ENCODE measurements at regions not wholly inside any gene's neighbourhood (a gene's known extent, or its start where the extent isn't known, plus 50 kb on each side); places are given as distances from the start of the nearest gene placed in this dataset.

- no peak for DNase-seq (ENCODE audit: extremely low read depth, low read depth, low spot score)
Measured at GRCh38 chr5:133696782-133697507, 84.6 kb upstream of the FSTL4 start.

DNA sequence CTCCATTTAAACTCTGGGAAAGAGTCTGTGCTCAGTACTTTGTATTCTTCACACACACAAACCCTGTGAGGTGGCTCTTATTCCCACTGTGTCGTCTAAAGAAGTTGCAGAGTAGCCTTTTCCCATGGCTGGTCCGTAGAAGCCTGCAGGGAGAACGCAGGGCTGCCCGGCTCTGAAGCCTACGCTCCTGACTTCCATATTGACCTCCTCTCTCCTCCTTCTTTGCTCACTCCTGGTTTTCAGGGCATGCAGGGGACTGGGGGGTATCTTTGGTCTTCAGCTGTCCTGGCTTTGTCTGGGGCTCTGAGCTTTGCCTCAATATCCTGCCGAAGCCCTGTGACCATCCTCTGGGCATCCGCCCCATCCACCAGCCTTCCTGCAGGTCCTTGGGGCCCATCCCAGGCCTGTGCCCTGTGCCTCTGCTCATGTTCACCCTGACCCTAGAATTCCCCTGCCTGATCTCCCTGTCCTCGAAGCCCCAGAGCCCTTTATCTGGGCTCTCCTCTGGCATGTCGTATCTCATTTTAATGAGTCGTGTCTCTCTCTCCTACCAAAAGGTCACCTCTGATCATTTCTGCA is 83.8 kb upstream of the FSTL4 start:
- DNase-seq (ENCODE audit: extremely low read depth, low read depth, low spot score), result no peak

- no peak for DNase-seq (ENCODE audit: extremely low read depth, low read depth, low spot score)
Measured at GRCh38 chr5:133694181-133694831, 82.0 kb upstream of the FSTL4 start.

DNA sequence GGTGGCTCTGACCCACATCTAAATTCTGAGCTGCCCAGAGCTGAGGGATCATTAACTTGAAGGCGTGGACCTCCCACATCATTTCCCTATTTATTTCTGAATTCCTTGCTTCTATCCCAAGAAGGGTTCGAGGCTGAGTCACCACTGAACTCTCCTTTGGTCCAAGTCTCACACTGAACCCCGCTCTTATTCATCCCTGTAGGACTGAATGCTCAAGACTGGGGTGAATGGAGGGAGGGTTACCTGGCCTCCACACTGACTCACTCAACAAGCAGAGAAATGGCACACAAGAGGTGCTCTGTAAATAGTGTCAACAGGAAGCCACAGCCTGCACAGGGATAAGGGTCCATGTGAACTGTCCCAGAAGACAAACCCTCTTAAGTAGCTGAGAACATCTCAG is 79.1 kb upstream of the FSTL4 start:
- DNase-seq (ENCODE audit: extremely low read depth, low read depth, low spot score), result no peak

DNA sequence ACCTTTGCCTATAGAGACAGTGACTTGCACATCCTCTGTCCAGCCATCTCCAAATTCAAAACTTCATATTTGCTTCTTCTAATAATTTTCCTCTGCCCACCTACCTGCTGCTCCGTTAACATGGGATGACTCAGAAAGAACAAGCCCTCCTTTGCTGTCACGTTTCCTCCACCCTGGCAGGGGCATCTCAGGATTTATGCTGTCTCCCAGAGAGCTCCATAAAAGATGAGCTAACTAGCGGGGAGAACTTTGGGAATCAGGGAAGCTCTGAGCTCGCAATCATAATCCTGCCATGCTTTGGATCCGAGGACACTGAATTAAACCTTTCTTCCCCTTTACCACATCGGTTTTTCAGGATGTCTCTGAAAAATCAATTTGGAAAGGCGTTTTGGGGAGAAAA is 78.4 kb upstream of the FSTL4 start:
- no peak for DNase-seq (ENCODE audit: extremely low read depth, low read depth, low spot score)

GRCh38 chr5:133688391-133688790 is 76.0 kb upstream of the FSTL4 start:
- no peak for DNase-seq (ENCODE audit: extremely low read depth, low read depth, low spot score)

- DNase-seq (ENCODE audit: extremely low read depth, low read depth, low spot score), result no peak
Measured at GRCh38 chr5:133687212-133688061, 75.1 kb upstream of the FSTL4 start.

DNA sequence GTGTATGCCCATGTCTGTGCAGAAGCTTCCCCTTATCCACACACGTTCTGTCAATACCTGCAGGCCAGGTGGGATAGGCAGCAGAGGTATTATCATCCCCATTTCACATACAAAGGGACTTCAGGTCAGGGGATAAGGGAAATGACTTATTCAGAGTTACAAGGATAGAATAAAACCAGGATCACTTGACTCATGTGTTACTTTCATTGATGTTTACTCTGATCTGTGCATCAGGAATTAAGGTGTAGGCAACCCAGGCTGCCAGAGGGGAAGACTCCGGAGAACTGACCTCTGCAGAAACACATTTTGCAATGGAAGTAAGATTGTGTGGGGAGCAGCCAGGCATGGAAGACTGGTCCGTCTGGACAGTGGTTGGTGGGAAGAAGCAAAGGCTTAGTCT is 74.2 kb upstream of the FSTL4 start:
- DNase-seq (ENCODE audit: extremely low read depth, low read depth, low spot score), result no peak

DNA sequence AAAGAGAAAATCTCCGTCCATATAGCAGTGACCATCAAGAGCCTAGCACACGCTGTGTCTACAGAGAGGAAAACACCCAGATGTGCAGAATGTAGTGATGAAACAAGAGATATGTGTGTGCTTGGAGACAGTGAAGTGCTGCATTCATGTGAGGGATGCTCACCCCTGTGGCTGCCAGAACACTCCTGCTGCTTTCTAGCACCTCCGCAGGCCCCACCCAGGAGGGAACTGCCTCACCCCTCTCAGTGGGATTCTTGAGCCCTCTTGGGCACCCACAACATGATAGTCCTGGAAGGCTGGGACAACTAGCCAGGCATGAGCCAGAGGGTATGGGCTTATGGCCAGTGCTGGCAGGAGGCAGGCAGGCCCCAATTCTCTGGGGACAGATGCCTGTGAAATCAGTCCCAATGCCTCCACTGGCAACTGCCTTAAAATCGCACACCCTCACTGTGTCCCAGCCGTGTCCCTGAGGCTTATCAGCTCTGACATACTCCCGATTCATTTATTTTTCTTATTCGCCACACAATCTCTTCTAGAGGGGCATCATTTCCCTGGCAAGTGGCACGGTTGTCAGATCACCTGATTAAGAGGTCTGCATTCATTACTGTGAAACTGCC is 73.2 kb upstream of the FSTL4 start:
- DNase-seq (ENCODE audit: extremely low read depth, low read depth, low spot score), result no peak

- no peak for DNase-seq (ENCODE audit: extremely low read depth, low read depth, low spot score)
Measured at GRCh38 chr5:133683646-133684596, 71.6 kb upstream of the FSTL4 start.

- DNase-seq (ENCODE audit: extremely low read depth, low read depth, low spot score), result no peak
Measured at GRCh38 chr5:133682451-133682850, 70.1 kb upstream of the FSTL4 start.

- DNase-seq (ENCODE audit: extremely low read depth, low read depth, low spot score), result no peak
Measured at GRCh38 chr5:133681896-133682295, 69.6 kb upstream of the FSTL4 start.

GRCh38 chr5:133680830-133681565 is 68.7 kb upstream of the FSTL4 start:
- DNase-seq (ENCODE audit: extremely low read depth, low read depth, low spot score), result no peak

DNA sequence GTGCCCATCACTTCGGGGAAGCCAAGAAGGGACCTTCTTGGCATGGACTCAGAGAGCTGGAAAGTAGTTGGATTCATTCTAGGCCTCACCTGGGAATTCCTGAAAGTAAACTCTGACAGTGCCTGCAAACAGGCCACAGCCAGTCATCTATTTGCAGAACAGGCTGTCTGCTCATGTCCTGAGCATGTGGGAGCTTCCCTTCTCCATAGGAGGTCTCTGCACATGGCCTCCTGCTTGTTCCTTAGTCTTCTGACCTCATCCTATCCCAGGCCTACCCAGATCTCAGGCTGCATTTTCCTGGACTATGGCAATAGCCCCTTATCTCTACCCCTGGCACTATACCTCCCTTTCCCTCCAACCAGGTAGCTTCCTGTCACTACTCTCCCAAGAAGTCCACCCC is 67.2 kb upstream of the FSTL4 start:
- DNase-seq (ENCODE audit: extremely low read depth, low read depth, low spot score), result no peak

DNA sequence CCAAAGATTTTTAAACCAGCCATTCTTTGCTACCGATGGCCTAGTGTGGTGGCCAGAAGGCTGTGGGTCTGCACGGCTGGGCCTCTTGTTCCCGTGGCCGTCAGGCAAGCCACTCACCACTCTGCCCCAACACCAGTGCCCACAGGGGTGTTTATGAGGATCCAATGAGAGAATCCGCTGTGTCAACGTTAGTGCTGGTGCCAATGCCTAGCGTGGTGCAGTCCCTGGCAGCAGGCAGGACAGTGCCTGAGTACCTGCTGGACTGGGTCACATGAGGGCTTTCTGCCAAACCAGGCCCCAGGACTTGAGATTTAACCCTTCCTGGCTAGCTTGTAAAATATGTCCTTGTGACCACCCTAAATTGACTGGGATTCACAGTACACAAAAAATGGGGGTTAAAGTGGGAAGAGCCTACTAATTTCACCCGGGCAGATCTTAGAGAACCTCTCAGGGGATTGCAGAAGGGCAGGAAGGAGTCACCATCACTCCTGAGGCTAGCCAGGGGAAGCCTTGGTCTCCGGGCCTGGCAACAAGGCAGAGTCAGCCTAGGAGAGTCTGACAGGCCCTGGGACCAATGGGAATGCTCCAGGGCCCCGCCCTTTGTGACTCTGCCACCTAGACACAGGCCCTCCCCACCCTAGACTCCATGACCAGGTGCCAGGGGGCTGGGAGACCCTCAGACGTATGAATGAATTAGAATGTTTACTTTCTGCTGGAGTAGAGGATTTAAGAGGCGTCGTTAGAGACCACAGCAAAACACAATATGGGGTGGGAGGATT is 63.2 kb upstream of the FSTL4 start:
- no peak for DNase-seq (ENCODE audit: extremely low read depth, low read depth, low spot score)

DNA sequence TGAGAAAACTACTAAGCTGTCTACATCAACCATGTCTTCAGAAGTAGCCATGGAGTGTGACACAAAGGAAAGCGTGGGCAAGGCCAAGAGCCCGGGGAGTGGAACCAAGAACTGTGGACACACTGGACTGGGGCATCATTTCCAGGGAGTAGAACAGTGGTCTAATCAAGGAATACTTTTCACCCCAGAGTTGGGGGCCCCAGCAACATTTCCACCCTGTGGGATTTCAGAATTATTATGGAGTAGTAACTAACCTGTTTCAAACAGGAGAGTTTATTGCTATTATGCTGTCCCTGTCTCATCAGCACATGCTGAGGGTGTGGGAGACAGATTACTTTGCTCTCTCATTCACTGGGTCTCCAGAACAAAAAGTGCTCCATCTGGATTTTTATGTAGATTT is 58.0 kb upstream of the FSTL4 start:
- no peak for DNase-seq (ENCODE audit: extremely low read depth, low read depth, low spot score)

GRCh38 chr5:133669472-133669871 is 57.1 kb upstream of the FSTL4 start:
- DNase-seq (ENCODE audit: extremely low read depth, low read depth, low spot score), result no peak

DNA sequence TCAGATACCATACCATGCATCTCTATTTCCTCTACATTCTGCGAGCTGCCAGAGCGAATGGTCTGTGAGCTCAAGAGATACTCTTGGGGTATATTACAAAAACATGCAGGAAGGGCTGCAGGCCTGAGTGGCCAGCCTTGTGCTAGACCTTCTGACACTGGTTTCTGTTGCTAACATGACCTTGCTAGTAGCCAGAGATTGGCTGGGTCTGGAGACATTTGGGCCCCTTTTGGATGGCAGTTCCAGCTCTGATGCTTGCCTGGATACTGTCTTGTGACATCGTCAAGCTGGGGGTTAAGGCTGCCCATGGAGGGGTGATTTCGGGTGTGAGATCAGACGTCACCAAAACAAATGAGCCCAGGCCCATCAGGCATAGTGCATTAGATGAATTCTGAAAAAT is 56.1 kb upstream of the FSTL4 start:
- DNase-seq (ENCODE audit: extremely low read depth, low read depth, low spot score), result no peak

Measured in glomerular endothelial cell (primary cell).